NCI-H146 treated with DMSO at 0.1 percent for 48 hours (cell line): ENCODE measurements at regions not wholly inside any gene's neighbourhood (a gene's known extent, or its start where the extent isn't known, plus 50 kb on each side); places are given as distances from the start of the nearest gene placed in this dataset.

Experiments
- DNase-seq: peaks from one replicate; lab custom pipeline; 2025; ENCODE audit not compliant: unreplicated experiment; lab: John Stamatoyannopoulos, UW

- DNase-seq: no peak
These were observed 472.6 kb downstream of the ENC1 start for GRCh38 chr5:74167930-74168315.

- DNase-seq: no peak
These were observed 473.2 kb downstream of the ENC1 start for GRCh38 chr5:74167206-74167929.

GRCh38 chr5:74166064-74166463 lies 474.5 kb downstream of the ENC1 start:
- no peak for DNase-seq

GRCh38 chr5:74164725-74165235 lies 475.7 kb downstream of the ENC1 start:
- DNase-seq: no peak

- DNase-seq: no peak
These were observed 478.0 kb downstream of the ENC1 start for GRCh38 chr5:74162524-74162923.

GRCh38 chr5:74161170-74161569 lies 479.4 kb downstream of the ENC1 start:
- DNase-seq: no peak

GRCh38 chr5:74156728-74157383 lies 483.7 kb downstream of the ENC1 start:
- DNase-seq: no peak

- no peak for DNase-seq
These were observed 485.0 kb downstream of the ENC1 start for GRCh38 chr5:74155501-74155900.

GRCh38 chr5:74154526-74154925 lies 486.0 kb downstream of the ENC1 start:
- DNase-seq: no peak

- no peak for DNase-seq
These were observed 487.2 kb downstream of the ENC1 start for GRCh38 chr5:74153255-74153790.

GRCh38 chr5:74152625-74153254 lies 487.8 kb downstream of the ENC1 start:
- no peak for DNase-seq

- DNase-seq: no peak
These were observed 488.4 kb downstream of the ENC1 start for GRCh38 chr5:74152136-74152535.

GRCh38 chr5:74149395-74149794 lies 491.1 kb downstream of the ENC1 start:
- no peak for DNase-seq

GRCh38 chr5:74148321-74148720 lies 492.2 kb downstream of the ENC1 start:
- no peak for DNase-seq

GRCh38 chr5:74146796-74147195 lies 493.7 kb downstream of the ENC1 start:
- no peak for DNase-seq

GRCh38 chr5:74145951-74146350 lies 494.6 kb downstream of the ENC1 start:
- no peak for DNase-seq

GRCh38 chr5:74143721-74144330 lies 496.7 kb downstream of the ENC1 start:
- DNase-seq: no peak

GRCh38 chr5:74143151-74143550 lies 497.4 kb downstream of the ENC1 start:
- no peak for DNase-seq

- DNase-seq: no peak
These were observed 499.5 kb downstream of the ENC1 start for GRCh38 chr5:74141053-74141452.

- no peak for DNase-seq
These were observed 500.1 kb downstream of the ENC1 start for GRCh38 chr5:74140409-74140808.

GRCh38 chr5:74139589-74139988 lies 500.9 kb downstream of the ENC1 start:
- DNase-seq: no peak
